NCI-H748 treated with DMSO at 0.1 percent for 48 hours (cell line): ENCODE measurements at regions not wholly inside any gene's neighbourhood (a gene's known extent, or its start where the extent isn't known, plus 50 kb on each side); places are given as distances from the start of the nearest gene placed in this dataset.

Source experiments
- DNase-seq: peaks from one replicate; lab custom pipeline; 2025; lab: John Stamatoyannopoulos, UW

GRCh38 chr6:98325366-98325765, 509.0 kb upstream of the POU3F2 start:
- no peak for DNase-seq

GRCh38 chr6:98333273-98333672, 501.1 kb upstream of the POU3F2 start:
- DNase-seq, result no peak

GRCh38 chr6:98335594-98335993, 498.8 kb upstream of the POU3F2 start:
- peak; percentile 85 for DNase-seq

- DNase-seq, result no peak
These were observed 494.9 kb upstream of the POU3F2 start for GRCh38 chr6:98339506-98339905.

- peak; percentile 57 for DNase-seq
These were observed 491.4 kb upstream of the POU3F2 start for GRCh38 chr6:98343004-98343403.

GRCh38 chr6:98343797-98344196, 490.6 kb upstream of the POU3F2 start:
- DNase-seq, result no peak

GRCh38 chr6:98352348-98352747, 482.0 kb upstream of the POU3F2 start:
- DNase-seq, result no peak

GRCh38 chr6:98358173-98358572, 476.2 kb upstream of the POU3F2 start:
- DNase-seq, result no peak

- no peak for DNase-seq
These were observed 468.0 kb upstream of the POU3F2 start for GRCh38 chr6:98366371-98366770.

GRCh38 chr6:98380589-98380988, 453.8 kb upstream of the POU3F2 start:
- no peak for DNase-seq

- no peak for DNase-seq
These were observed 452.1 kb upstream of the POU3F2 start for GRCh38 chr6:98382246-98382645.

GRCh38 chr6:98384334-98384733, 450.0 kb upstream of the POU3F2 start:
- DNase-seq, result no peak

GRCh38 chr6:98384801-98385200, 449.6 kb upstream of the POU3F2 start:
- no peak for DNase-seq

GRCh38 chr6:98395610-98396166, 438.7 kb upstream of the POU3F2 start:
- no peak for DNase-seq

GRCh38 chr6:98416027-98416426, 418.3 kb upstream of the POU3F2 start:
- DNase-seq, result peak; percentile 67

- DNase-seq, result peak; percentile 17
These were observed 417.7 kb upstream of the POU3F2 start for GRCh38 chr6:98416497-98417158.

GRCh38 chr6:98433325-98434056, 400.9 kb upstream of the POU3F2 start:
- DNase-seq, result no peak

- no peak for DNase-seq
These were observed 390.7 kb upstream of the POU3F2 start for GRCh38 chr6:98443633-98444032.

GRCh38 chr6:98452685-98453084, 381.7 kb upstream of the POU3F2 start:
- DNase-seq, result no peak

GRCh38 chr6:98454809-98455322, 379.5 kb upstream of the POU3F2 start:
- peak; percentile 21 for DNase-seq

GRCh38 chr6:98458708-98459107, 375.7 kb upstream of the POU3F2 start:
- DNase-seq, result no peak

GRCh38 chr6:98463038-98464000, 371.1 kb upstream of the POU3F2 start:
- peak; percentile 95 for DNase-seq
